ENCODE measurements at regions not wholly inside any gene's neighbourhood (a gene's known extent, or its start where the extent isn't known, plus 50 kb on each side); places are given as distances from the start of the nearest gene placed in this dataset.

- Histone ChIP-seq H3K4me3 (ENCODE audit: low read depth, low read length) (no peak overlapping the region), H3K4me1 (no peaks in the 10 kb centered on the region; the same call in 1 of the 2 replicates), H3K9me3 (no peaks in the 10 kb centered on the region), H3K36me3 (no peaks in the 10 kb centered on the region), H3K27me3 (no peaks in the 10 kb centered on the region)
- no peak for DNase-seq
- no peak for TF ChIP-seq CTCF (IDR thresholded peaks at IDR 0.05; ENCODE audit: low read depth, low read length)
Observed at GRCh38 chr6:80442366-80442765, 335.9 kb downstream of the BCKDHB start.

GRCh38 chr6:80441131-80441530 is 334.7 kb downstream of the BCKDHB start:
- Histone ChIP-seq H3K27me3 (no peaks in the 10 kb centered on the region), H3K4me3 (ENCODE audit: low read depth, low read length) (no peak overlapping the region), H3K36me3 (no peaks in the 10 kb centered on the region), H3K9me3 (no peaks in the 10 kb centered on the region), H3K4me1 (no peaks in the 10 kb centered on the region; the same call in 1 of the 2 replicates)
- no peak for TF ChIP-seq CTCF (IDR thresholded peaks at IDR 0.05; ENCODE audit: low read depth, low read length)
- DNase-seq: no peak

- Histone ChIP-seq H3K4me3 (ENCODE audit: low read depth, low read length) (no peak overlapping the region), H3K36me3 (no peaks in the 10 kb centered on the region), H3K4me1 (no peaks in the 10 kb centered on the region; the same call in 1 of the 2 replicates), H3K27me3 (no peaks in the 10 kb centered on the region), H3K9me3 (no peaks in the 10 kb centered on the region)
- DNase-seq: no peak
- no peak for TF ChIP-seq CTCF (IDR thresholded peaks at IDR 0.05; ENCODE audit: low read depth, low read length)
Observed at GRCh38 chr6:80440496-80441115, 334.1 kb downstream of the BCKDHB start.

DNA sequence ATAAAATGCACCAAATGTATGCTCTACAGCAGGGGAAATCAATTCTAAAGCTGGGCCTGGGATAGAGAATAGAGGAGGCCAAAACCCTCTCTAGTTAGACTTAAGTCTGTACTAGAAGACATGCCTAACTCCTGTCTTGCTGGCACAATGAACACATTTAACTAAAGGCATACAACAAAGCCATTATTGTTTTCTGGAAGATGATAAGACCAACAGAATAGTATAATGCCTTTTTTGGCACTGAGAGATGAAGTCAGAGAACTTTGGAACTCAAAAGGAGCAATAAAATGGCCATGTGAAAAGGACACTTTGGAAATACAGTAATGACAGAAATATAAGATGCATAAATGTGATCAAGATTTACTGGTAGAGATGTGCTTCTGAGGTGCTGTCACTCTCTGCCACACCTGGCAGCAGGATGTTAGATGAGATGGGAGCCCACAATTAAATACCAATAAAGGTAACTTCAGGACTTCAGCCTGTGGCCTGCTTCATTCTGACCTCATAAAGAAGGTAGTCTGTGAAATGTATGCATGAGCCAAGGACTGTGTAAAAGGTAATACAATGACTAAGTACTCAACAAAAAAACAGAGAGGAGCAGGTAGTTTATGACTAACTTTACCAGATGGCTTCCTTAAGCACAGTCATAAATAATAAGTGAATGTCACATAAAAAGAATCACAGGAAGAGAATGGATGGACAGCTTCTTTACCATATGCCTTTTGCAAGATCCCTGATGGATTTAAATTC is 333.4 kb downstream of the BCKDHB start:
- no peak for TF ChIP-seq CTCF (IDR thresholded peaks at IDR 0.05; ENCODE audit: low read depth, low read length)
- no peak for DNase-seq
- H3K4me3 ChIP-seq (ENCODE audit: low read depth, low read length): no peak overlapping the region
- no peaks in the 10 kb centered on the region for H3K9me3 ChIP-seq
- H3K36me3 ChIP-seq: no peaks in the 10 kb centered on the region
- no peaks in the 10 kb centered on the region for H3K27me3 ChIP-seq
- H3K4me1 ChIP-seq: no peaks in the 10 kb centered on the region; the same call in 1 of the 2 replicates

DNA sequence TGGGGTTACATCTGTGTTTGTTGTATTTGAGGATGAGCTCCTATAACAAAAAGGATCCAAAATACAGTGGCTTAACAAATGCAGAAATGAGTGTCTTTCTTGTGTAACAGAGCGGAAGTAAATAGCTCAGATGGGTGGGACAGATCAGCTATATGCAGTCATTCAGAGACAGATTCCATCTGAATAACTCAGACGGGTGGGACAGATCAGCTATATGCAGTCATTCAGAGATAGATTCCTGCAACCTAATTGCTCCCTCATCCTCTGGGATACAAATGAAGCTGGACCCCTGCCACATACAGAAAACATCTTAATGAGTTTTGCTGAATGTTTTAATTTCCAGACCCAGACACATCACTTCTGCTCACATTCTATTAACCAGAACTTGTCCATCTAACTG is 332.3 kb downstream of the BCKDHB start:
- Histone ChIP-seq H3K27me3 (no peaks in the 10 kb centered on the region), H3K36me3 (no peaks in the 10 kb centered on the region), H3K4me1 (no peaks in the 10 kb centered on the region; the same call in 1 of the 2 replicates), H3K4me3 (ENCODE audit: low read depth, low read length) (no peak overlapping the region), H3K9me3 (no peaks in the 10 kb centered on the region)
- TF ChIP-seq CTCF (IDR thresholded peaks at IDR 0.05; ENCODE audit: low read depth, low read length): no peak
- no peak for DNase-seq

- H3K27me3 ChIP-seq: no peaks in the 10 kb centered on the region
- H3K4me3 ChIP-seq (ENCODE audit: low read depth, low read length): no peak overlapping the region
- no peaks in the 10 kb centered on the region for H3K9me3 ChIP-seq
- no peak for DNase-seq
- H3K36me3 ChIP-seq: no peaks in the 10 kb centered on the region
- no peak for TF ChIP-seq CTCF (IDR thresholded peaks at IDR 0.05; ENCODE audit: low read depth, low read length)
- H3K4me1 ChIP-seq: no peaks in the 10 kb centered on the region; the same call in 1 of the 2 replicates
Observed at GRCh38 chr6:80437801-80438200, 331.3 kb downstream of the BCKDHB start.
